B cell (primary cell): ENCODE measurements at regions not wholly inside any gene's neighbourhood (a gene's known extent, or its start where the extent isn't known, plus 50 kb on each side); places are given as distances from the start of the nearest gene placed in this dataset.

Experiments
- CTCF ChIP-seq: fragments of 200-600 bp; IDR thresholded peaks from one replicate; pipeline ENCODE4 v1.8.0; 2022; ENCODE audit warnings: antibody characterized with exemption, mild to moderate bottlenecking
- EZH2 ChIP-seq: IDR thresholded peaks from 2 replicates; pipeline ENCODE4 v1.6.1; 2012; ENCODE audit warnings: borderline replicate concordance, low read depth, mild to moderate bottlenecking, moderate library complexity, low read length; ENCODE audit not compliant: insufficient read depth, poor library complexity, severe bottlenecking

DNA sequence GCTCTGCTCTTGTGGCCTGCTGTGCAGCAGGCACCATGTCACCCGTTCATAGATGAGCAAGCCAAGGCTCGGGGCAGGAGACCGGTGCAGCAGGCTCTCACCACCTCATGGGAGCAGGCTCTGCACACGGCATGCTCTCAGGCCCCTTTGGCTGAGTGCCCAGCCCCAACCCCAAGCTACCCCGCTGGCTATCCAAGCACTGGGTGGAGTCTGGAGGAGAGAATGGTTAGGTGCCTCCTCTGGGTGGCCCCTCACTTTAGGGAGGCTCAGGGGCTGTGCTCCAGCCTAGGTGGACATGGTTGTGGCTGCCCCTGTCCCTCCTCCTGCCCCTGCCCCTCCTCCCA lies 199.9 kb downstream of the IGLL1 start:
- TF ChIP-seq CTCF: no peak
- no peak for TF ChIP-seq EZH2
